Thyroid gland (tissue), 4 donors: ENCODE measurements at regions not wholly inside any gene's neighbourhood (a gene's known extent, or its start where the extent isn't known, plus 50 kb on each side); places are given as distances from the start of the nearest gene placed in this dataset.

Experiments used
- CTCF ChIP-seq, 6 experiments: fragments of 200-600 bp in 3 of 6; fragments of 450-650 bp in 3 of 6; sonication (generic) in 3 of 6; IDR thresholded peaks; one replicate each; pipeline ENCODE4 v1.5.1; 2016 to 2019; ENCODE audit warnings: antibody characterized with exemption in 6 of 6, mild to moderate bottlenecking in 2 of 6, inconsistent platforms in 1 of 6, moderate library complexity in 1 of 6
- POLR2A ChIP-seq, 2 donors: fragments of 450-650 bp; IDR thresholded peaks; one replicate each; pipeline ENCODE4 v1.6.1; 2017; ENCODE audit warnings: antibody characterized with exemption in 2 of 2, mild to moderate bottlenecking in 2 of 2, moderate library complexity in 1 of 2

- TF ChIP-seq CTCF (IDR thresholded peaks at IDR 0.05): no peak
- no peak for TF ChIP-seq POLR2A (IDR thresholded peaks at IDR 0.05)
Measured at GRCh38 chr12:38175538-38175937, 141.0 kb upstream of the ALG10B start.
